GM12878 (cell line): ENCODE measurements at regions not wholly inside any gene's neighbourhood (a gene's known extent, or its start where the extent isn't known, plus 50 kb on each side); places are given as distances from the start of the nearest gene placed in this dataset.

Experiments
- ATAC-seq: fragments of 200-7000 bp; cut with Tn5 transposase; 3 replicates; pipeline ENCODE4 v1.9.1; 2020; ENCODE audit warnings: mild to moderate bottlenecking, moderate library complexity
- BruUV-seq: library from RNA; stranded (reverse); fragments of 400-500 nt; replicated peaks from 2 replicates; lab custom pipeline; 2021; lab: Mats Ljungman, UMichigan
- CTCF ChIA-PET: fragments of 300-600 bp; sonication (Branson Sonifier 250); formaldehyde crosslinking; extraction: SDS; loops from one replicate; lab custom pipeline; 2021; ENCODE audit warnings: inconsistent platforms; lab: Yijun Ruan, JAX
- POLR2A ChIA-PET: fragments of 350-600 bp; formaldehyde crosslinking; extraction: SDS; loops from one replicate; lab custom pipeline; 2021; ENCODE audit warnings: inconsistent platforms; lab: Charles Lee
- RAD21 ChIA-PET: fragments of 300-600 bp; sonication (Branson Sonifier 250); formaldehyde crosslinking; loops from one replicate; lab custom pipeline; 2023; ENCODE audit warnings: antibody characterized with exemption; ENCODE audit not compliant: unreplicated experiment; lab: Charles Lee
- SMC1A ChIA-PET: fragments of 300-600 bp; sonication (Branson Sonifier 250); formaldehyde crosslinking; loops from one replicate; lab custom pipeline; 2023; ENCODE audit not compliant: unreplicated experiment, uncharacterized antibody; lab: Charles Lee
- DNase-seq: peaks from one replicate; pipeline ENCODE4 v3.0.0-alpha.2; 2011; ENCODE audit warnings: low read depth, low spot score
- FAIRE-seq: peaks from 3 replicates; lab custom pipeline; 2011; peaks lifted over from hg19 to GRCh38; lab: Jason Lieb, UNC
- H2AFZ ChIP-seq: 2 replicates; pipeline ENCODE4 v1.6.0; 2011; ENCODE audit warnings: low read depth, low read length, control low read depth; ENCODE audit not compliant: control insufficient read depth
- H3K27ac ChIP-seq: 2 replicates; pipeline ENCODE4 v1.5.1; 2011; ENCODE audit warnings: control low read depth; ENCODE audit not compliant: control insufficient read depth, insufficient read depth
- H3K27me3 ChIP-seq, 2 experiments: replicated peaks in 1 of 2; 2 replicates each; pipeline versions ENCODE4 v1.6.0 to v1.6.1; 2011; ENCODE audit warnings: low read length in 1 of 2; ENCODE audit not compliant: control insufficient read depth in 2 of 2, insufficient read depth in 2 of 2
- H3K36me3 ChIP-seq, 2 experiments: 2 replicates each; pipeline ENCODE4 v1.5.1; 2011; ENCODE audit warnings: low read length in 1 of 2; ENCODE audit not compliant: control insufficient read depth in 2 of 2, insufficient read depth in 2 of 2
- H3K4me1 ChIP-seq: 2 replicates; pipeline ENCODE4 v1.6.1; 2011; ENCODE audit warnings: mild to moderate bottlenecking, low read length, moderate library complexity, mixed read lengths; ENCODE audit not compliant: control insufficient read depth, insufficient read depth
- H3K4me2 ChIP-seq: 2 replicates; pipeline ENCODE4 v1.6.0; 2011; ENCODE audit warnings: control low read depth; ENCODE audit not compliant: control insufficient read depth, insufficient read depth
- H3K4me3 ChIP-seq: fragments of 200-600 bp; sonication (generic); 2 replicates; pipeline ENCODE4 v1.5.1; 2016
- H3K79me2 ChIP-seq: 2 replicates; pipeline ENCODE4 v1.6.0; 2011; ENCODE audit warnings: low read length; ENCODE audit not compliant: control insufficient read depth, insufficient read depth
- H3K9ac ChIP-seq: 2 replicates; pipeline ENCODE4 v1.8.0; 2011; ENCODE audit warnings: low read length, control low read depth, mixed read lengths; ENCODE audit not compliant: control insufficient read depth, insufficient read depth
- H3K9me3 ChIP-seq: replicated peaks from 3 replicates; pipeline ENCODE4 v1.5.1; 2011; ENCODE audit warnings: mild to moderate bottlenecking, low read length; ENCODE audit not compliant: control insufficient read depth, insufficient read depth
- H4K20me1 ChIP-seq: 2 replicates; pipeline ENCODE4 v1.6.0; 2011; ENCODE audit not compliant: control insufficient read depth, insufficient read depth
- BRCA1 ChIP-seq: IDR thresholded peaks from 2 replicates; pipeline ENCODE4 v1.6.1; 2011; ENCODE audit warnings: low read depth, low read length, improper control_type of control experiment
- CBX3 ChIP-seq: fragments of 200-600 bp; sonication (generic); IDR thresholded peaks from 2 replicates; pipeline ENCODE4 v1.6.1; 2016; ENCODE audit warnings: low read depth, borderline replicate concordance
- ETV6 ChIP-seq, 2 experiments: fragments of 450-650 bp in 1 of 2; IDR thresholded peaks in 1 of 2; conservative IDR thresholded peaks in 1 of 2; 2 replicates each; pipeline ENCODE4 v1.6.1; 2014; ENCODE audit warnings: antibody characterized with exemption in 1 of 2, borderline replicate concordance in 1 of 2, low read depth in 1 of 2, mild to moderate bottlenecking in 1 of 2, moderate library complexity in 1 of 2
- GABPA ChIP-seq: IDR thresholded peaks from 2 replicates; pipeline ENCODE4 v1.6.1; 2014; ENCODE audit warnings: antibody characterized with exemption, low read depth, mild to moderate bottlenecking, inconsistent platforms
- HCFC1 ChIP-seq: fragments of 150-350 bp; IDR thresholded peaks from 2 replicates; pipeline ENCODE4 v1.6.1; 2014; ENCODE audit warnings: low read length
- HDAC6 ChIP-seq: fragments of 200-600 bp; sonication (generic); IDR thresholded peaks from one replicate; pipeline ENCODE4 v1.8.0; 2017; ENCODE audit warnings: antibody characterized with exemption; ENCODE audit not compliant: unreplicated experiment
- JUND ChIP-seq: IDR thresholded peaks from 2 replicates; pipeline ENCODE4 v1.6.1; 2012; ENCODE audit warnings: low read depth, mild to moderate bottlenecking, low read length, improper control_type of control experiment, moderate library complexity
- MEF2B ChIP-seq: fragments of 450-650 bp; IDR thresholded peaks from 2 replicates; pipeline ENCODE4 v1.6.1; 2018; ENCODE audit warnings: mild to moderate bottlenecking, moderate library complexity; ENCODE audit not compliant: partially characterized antibody, poor library complexity, severe bottlenecking
- NR2C2 ChIP-seq: IDR thresholded peaks from 2 replicates; pipeline ENCODE4 v1.6.1; 2011; ENCODE audit warnings: borderline replicate concordance, low read depth; ENCODE audit not compliant: control insufficient read depth, insufficient read length
- POLR2A ChIP-seq: IDR thresholded peaks from 2 replicates; pipeline ENCODE4 v1.6.1; 2011; ENCODE audit warnings: low read depth, mild to moderate bottlenecking, low read length
- SP1 ChIP-seq: IDR thresholded peaks from one replicate; pipeline ENCODE4 v1.6.1; 2011; ENCODE audit warnings: low read depth, low read length
- ZNF217 ChIP-seq: fragments of 450-650 bp; IDR thresholded peaks from 2 replicates; pipeline ENCODE4 v1.6.1; 2017; ENCODE audit warnings: antibody characterized with exemption, mild to moderate bottlenecking
- ZZZ3 ChIP-seq: IDR thresholded peaks from 2 replicates; pipeline ENCODE4 v1.6.1; 2011; ENCODE audit warnings: low read depth; ENCODE audit not compliant: control insufficient read depth, insufficient read length
- WGBS: methylation state at CpG from one replicate; pipeline ENCODE4 v1.1.6; 2016; ENCODE audit warnings: low lambda C conversion rate; ENCODE audit not compliant: insufficient replicate concordance, insufficient coverage; ENCODE audit errors: missing lambda C conversion rate; 5-methylcytosine and 5-hydroxymethylcytosine counted together
- in situ Hi-C: fragments of 300-500 bp; cut with MboI; formaldehyde crosslinking; loops from 9 replicates; pipeline ENCODE4 v1.14.3; 2018; ENCODE audit warnings: mixed read lengths
- intact Hi-C: fragments of 100-400 bp; cut with micrococcal nuclease; formaldehyde crosslinking; loops from one replicate; pipeline ENCODE4 v1.14.2; 2022; ENCODE audit not compliant: unreplicated experiment
- TF ChIP-seq, protein P1 (sequence below), 3 experiments: IDR thresholded peaks in 2 of 3; conservative IDR thresholded peaks in 1 of 3; 2 replicates each; pipeline ENCODE4 v1.5.1; 2011; ENCODE audit warnings: low read depth in 3 of 3, low read length in 3 of 3, mild to moderate bottlenecking in 3 of 3, control low read depth in 2 of 3, moderate library complexity in 2 of 3, inconsistent platforms in 1 of 3, mixed read lengths in 1 of 3; ENCODE audit not compliant: control insufficient read depth in 2 of 3, insufficient read depth in 1 of 3; ENCODE audit errors: extremely low read depth in 1 of 3

DNA sequence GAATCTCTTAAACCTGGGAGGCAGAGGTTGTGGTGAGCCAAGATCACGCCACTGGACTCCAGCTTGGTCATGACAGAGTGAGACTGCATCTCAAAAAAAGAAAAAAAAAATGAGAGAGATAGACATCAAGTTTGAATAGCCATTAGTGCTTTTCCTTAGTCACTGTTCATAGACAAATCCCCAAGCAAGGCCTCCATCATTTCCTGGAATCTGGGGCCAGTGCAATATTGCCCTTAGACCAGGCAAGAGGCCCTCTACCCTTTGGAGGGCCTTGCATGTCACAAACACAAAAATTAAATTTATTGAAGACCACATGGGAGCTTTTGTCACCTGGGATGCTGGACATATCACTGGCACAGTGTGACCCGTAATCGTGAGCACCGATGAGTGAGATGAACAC is 141.5 kb downstream of the B3GNT2 start:
- Histone ChIP-seq H2AFZ (peak overlapping the region; percentile 2; the same call in 1 of the 2 replicates), H3K27ac (no peak overlapping the region)

GRCh38 chr2:62335612-62336011 is 139.7 kb downstream of the B3GNT2 start:
- SMC1A ChIA-PET: interaction anchor here (0.8 to 16.4 kb wide), 10 partner anchors 13 to 216 kb away, joined by 3 to 467 read pairs (median 3); no protein-coding TSS in a partner anchor
- Histone ChIP-seq H3K36me3 (no peaks in the 10 kb centered on the region), H3K9me3 (peaks cover 2% of the 10 kb centered on the region; the same call in 1 of the 3 replicates), H2AFZ (peak overlapping the region; percentile 51; the same call in 1 of the 2 replicates), H3K27ac (peak overlapping the region; percentile 99), H3K9ac (peak overlapping the region; percentile 63), H3K4me2 (no peak overlapping the region), H4K20me1 (no peaks in the 10 kb centered on the region), H3K27me3 (no peaks in the 10 kb centered on the region), H3K4me1 (peaks cover 45% of the 10 kb centered on the region), H3K4me3 (no peak overlapping the region), H3K79me2 (peaks cover 1% of the 10 kb centered on the region)
- CTCF ChIA-PET: interaction anchor here (1.5 to 3.2 kb wide), 3 partner anchors 12 to 38 kb away, joined by 3 to 15 read pairs (median 7); no protein-coding TSS in a partner anchor
- in situ Hi-C loops: no loop called here
- 88% methylated on average over 5 of the region's 5 CpGs for WGBS
- POLR2A ChIA-PET: interaction anchor here (0.6 to 5.2 kb wide), 3 partner anchors 13 to 778 kb away, joined by 4 to 37 read pairs (median 15); no protein-coding TSS in a partner anchor
- intact Hi-C loops: no loop called here
- FAIRE-seq (no peak), DNase-seq (no peak), ATAC-seq (no peak)
- no TSS peak for BruUV-seq
- RAD21 ChIA-PET: interaction anchor here (1.1 to 6.2 kb wide), 5 partner anchors 11 to 341 kb away, joined by 3 to 126 read pairs (median 7); no protein-coding TSS in a partner anchor
- TF ChIP-seq, protein P1, sequence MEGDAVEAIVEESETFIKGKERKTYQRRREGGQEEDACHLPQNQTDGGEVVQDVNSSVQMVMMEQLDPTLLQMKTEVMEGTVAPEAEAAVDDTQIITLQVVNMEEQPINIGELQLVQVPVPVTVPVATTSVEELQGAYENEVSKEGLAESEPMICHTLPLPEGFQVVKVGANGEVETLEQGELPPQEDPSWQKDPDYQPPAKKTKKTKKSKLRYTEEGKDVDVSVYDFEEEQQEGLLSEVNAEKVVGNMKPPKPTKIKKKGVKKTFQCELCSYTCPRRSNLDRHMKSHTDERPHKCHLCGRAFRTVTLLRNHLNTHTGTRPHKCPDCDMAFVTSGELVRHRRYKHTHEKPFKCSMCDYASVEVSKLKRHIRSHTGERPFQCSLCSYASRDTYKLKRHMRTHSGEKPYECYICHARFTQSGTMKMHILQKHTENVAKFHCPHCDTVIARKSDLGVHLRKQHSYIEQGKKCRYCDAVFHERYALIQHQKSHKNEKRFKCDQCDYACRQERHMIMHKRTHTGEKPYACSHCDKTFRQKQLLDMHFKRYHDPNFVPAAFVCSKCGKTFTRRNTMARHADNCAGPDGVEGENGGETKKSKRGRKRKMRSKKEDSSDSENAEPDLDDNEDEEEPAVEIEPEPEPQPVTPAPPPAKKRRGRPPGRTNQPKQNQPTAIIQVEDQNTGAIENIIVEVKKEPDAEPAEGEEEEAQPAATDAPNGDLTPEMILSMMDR (IDR thresholded peaks at IDR 0.05 in 2 of 3, conservative IDR thresholded peaks at IDR 0.05 in 1 of 3; ENCODE audit: control insufficient read depth in 2 of 3, extremely low read depth in 1 of 3, insufficient read depth in 1 of 3, low read depth in 3 of 3, low read length in 3 of 3): no peak
- no peak for TF ChIP-seq GABPA
- no peak for TF ChIP-seq BRCA1
- TF ChIP-seq MEF2B: no peak
- TF ChIP-seq SP1: no peak
- no peak for TF ChIP-seq ZNF217
- no peak for TF ChIP-seq HDAC6
- TF ChIP-seq ETV6 (conservative IDR thresholded peaks at IDR 0.05 in 1 of 2, IDR thresholded peaks at IDR 0.05 in 1 of 2; ENCODE audit: borderline replicate concordance in 1 of 2, low read depth in 1 of 2): no peak
- TF ChIP-seq JUND: no peak

More for the DNA sequence above, 141.5 kb downstream of the B3GNT2 start:
- no peak overlapping the region for H3K4me3 ChIP-seq
- WGBS: 100% methylated on average over 4 of the region's 4 CpGs
- peaks cover 62% of the 10 kb centered on the region for H3K4me1 ChIP-seq
- BruUV-seq: no TSS peak
- DNase-seq: no peak
- intact Hi-C loops: no loop called here
- no peaks in the 10 kb centered on the region for H4K20me1 ChIP-seq
- RAD21 ChIA-PET: interaction anchor here (6.2 kb wide), 1 partner anchor 28 kb away, joined by 126 read pairs; no protein-coding TSS in a partner anchor
- in situ Hi-C loops: no loop called here
- no peak overlapping the region for H3K9ac ChIP-seq
- no peaks in the 10 kb centered on the region for H3K27me3 ChIP-seq
- H3K9me3 ChIP-seq: peaks cover 2% of the 10 kb centered on the region; the same call in 1 of the 3 replicates
- CTCF ChIA-PET: interaction anchor here (0.9 to 4.8 kb wide), 3 partner anchors 28 to 138 kb away, joined by 3 to 17 read pairs (median 3); no protein-coding TSS in a partner anchor
- no peak for FAIRE-seq
- no peak overlapping the region for H3K4me2 ChIP-seq
- POLR2A ChIA-PET: no interaction called here
- H3K36me3 ChIP-seq: no peaks in the 10 kb centered on the region
- no peak for ATAC-seq
- TF ChIP-seq HCFC1: no peak
- TF ChIP-seq NR2C2: no peak
- TF ChIP-seq ZZZ3: no peak
- TF ChIP-seq CBX3: no peak
- no peak for TF ChIP-seq POLR2A
- SMC1A ChIA-PET: interaction anchor here (1.1 to 16.4 kb wide), 2 partner anchors 19 to 24 kb away, joined by 3 to 467 read pairs; no protein-coding TSS in a partner anchor
- peaks cover 1% of the 10 kb centered on the region for H3K79me2 ChIP-seq
